ENCODE measurements at regions not wholly inside any gene's neighbourhood (a gene's known extent, or its start where the extent isn't known, plus 50 kb on each side); places are given as distances from the start of the nearest gene placed in this dataset.

GRCh38 chr18:78770823-78771139 is 208.8 kb upstream of the SALL3 start:
- Histone ChIP-seq H3K36me3 (ENCODE audit: control insufficient read depth in 1 of 2, insufficient read depth in 2 of 2, low read length in 2 of 2) (no peaks in the 10 kb centered on the region), H3K4me1 (ENCODE audit: control insufficient read depth in 1 of 2, insufficient read depth in 2 of 2, low read length in 2 of 2) (no peaks in the 10 kb centered on the region), H3K27ac (ENCODE audit: low read depth, low read length) (no peak overlapping the region), H3K27me3 (ENCODE audit: control insufficient read depth in 1 of 2, insufficient read depth in 2 of 2, low read length in 2 of 2) (no peaks in the 10 kb centered on the region), H3K9me3 (ENCODE audit: control insufficient read depth in 1 of 2, low read length in 2 of 2) (no peaks in the 10 kb centered on the region), H3K9ac (ENCODE audit: low read depth in 1 of 2, low read length in 2 of 2) (no peak overlapping the region), H3K4me3 (ENCODE audit: low read depth in 1 of 2, low read length in 2 of 2) (no peak overlapping the region)

DNA sequence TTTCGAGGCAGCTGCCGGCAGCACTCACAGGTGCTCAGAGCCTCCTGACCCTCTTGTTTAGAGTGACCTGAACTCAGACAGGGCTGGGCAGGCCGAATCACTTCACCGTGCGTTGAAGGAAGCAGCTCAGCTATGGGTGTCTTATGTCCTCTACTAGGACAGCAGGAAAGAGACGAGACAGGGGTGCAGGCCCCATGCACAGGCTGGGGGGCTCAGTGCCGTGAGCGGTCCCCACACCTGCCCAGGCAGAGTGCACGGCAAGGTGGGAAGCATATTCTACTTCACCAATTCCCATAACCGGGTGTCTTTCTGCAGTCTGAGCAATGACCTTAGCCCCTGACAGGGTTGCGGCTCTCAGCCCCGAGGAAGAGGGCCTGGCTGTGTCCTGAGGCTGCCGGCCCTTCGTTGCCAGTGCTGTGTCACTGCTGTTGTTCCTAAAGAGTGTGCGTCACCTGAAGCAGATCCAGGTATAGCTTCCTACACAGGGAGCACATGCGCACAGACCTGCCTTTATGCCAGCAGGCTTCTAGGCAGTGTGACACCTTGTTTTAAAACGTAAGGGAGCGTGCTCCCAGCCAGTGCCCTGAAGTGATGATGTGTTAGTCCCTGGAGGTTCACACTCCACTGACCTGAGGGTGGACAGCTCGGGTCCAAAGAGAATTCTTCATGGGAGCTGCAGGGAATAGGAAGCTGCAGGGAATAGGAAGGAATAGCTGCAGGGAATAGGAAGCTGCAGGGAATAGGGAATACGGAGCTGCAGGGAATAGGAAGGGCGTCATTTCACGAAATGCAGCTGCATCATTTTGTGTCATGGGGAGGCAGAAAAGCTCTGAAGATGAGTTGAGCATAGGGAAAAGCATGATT is 207.9 kb upstream of the SALL3 start:
- Histone ChIP-seq H3K4me1 (ENCODE audit: control insufficient read depth in 1 of 2, insufficient read depth in 2 of 2, low read length in 2 of 2) (no peaks in the 10 kb centered on the region), H3K9me3 (ENCODE audit: control insufficient read depth in 1 of 2, low read length in 2 of 2) (no peaks in the 10 kb centered on the region), H3K27me3 (ENCODE audit: control insufficient read depth in 1 of 2, insufficient read depth in 2 of 2, low read length in 2 of 2) (no peaks in the 10 kb centered on the region), H3K4me3 (ENCODE audit: low read depth in 1 of 2, low read length in 2 of 2) (no peak overlapping the region), H3K36me3 (ENCODE audit: control insufficient read depth in 1 of 2, insufficient read depth in 2 of 2, low read length in 2 of 2) (no peaks in the 10 kb centered on the region), H3K27ac (ENCODE audit: low read depth, low read length) (no peak overlapping the region), H3K9ac (ENCODE audit: low read depth in 1 of 2, low read length in 2 of 2) (no peak overlapping the region)

DNA sequence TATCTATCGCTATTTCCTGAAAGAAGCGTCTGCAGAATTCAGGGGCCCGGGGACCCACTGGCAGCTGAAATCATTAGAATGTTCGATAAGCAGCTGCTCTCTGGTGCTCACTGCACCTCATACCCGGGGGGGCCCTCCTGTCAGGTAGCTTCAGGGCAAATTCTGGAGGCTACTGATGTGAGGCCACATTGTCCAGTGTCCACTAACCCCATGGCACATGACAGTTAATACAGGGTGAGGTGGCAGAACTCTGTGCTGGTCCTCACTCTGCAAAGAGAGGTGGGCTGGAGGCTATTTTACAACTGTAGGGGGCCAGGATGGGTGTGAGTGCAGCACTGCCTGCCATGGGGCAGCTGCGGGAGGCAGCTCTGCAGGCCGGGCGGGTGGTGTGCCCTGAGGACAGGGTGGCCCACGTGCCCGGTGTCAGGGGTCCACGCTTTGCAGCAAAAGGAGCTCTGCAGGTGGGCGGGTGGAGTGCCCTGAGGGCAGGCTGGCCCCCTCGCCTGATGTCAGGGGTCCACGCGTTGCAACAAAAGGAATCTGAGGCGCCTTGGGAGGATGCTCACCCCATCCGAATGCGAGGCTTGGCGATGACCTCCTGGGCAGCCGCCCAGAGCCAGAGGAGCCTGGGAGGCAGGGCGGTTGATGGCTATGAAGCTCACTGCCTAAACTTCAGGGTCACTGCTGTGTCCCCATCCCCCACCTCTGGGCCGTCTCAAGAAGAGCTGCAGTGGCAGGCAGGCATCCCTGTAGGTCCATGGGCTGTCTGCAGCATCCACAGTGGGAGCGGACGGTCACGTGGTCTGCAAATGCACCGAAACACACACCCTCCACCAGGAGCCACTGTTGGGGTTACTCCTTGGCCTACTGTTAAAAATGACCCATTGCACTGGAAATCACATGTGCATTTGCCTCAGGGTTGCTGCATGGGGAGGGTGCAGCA is 207.0 kb upstream of the SALL3 start:
- no peaks in the 10 kb centered on the region for H3K27me3 ChIP-seq (ENCODE audit: control insufficient read depth in 1 of 2, insufficient read depth in 2 of 2, low read length in 2 of 2)
- no peak overlapping the region for H3K27ac ChIP-seq (ENCODE audit: low read depth, low read length)
- no peak overlapping the region for H3K4me3 ChIP-seq (ENCODE audit: low read depth in 1 of 2, low read length in 2 of 2)
- H3K4me1 ChIP-seq (ENCODE audit: control insufficient read depth in 1 of 2, insufficient read depth in 2 of 2, low read length in 2 of 2) = no peaks in the 10 kb centered on the region
- no peak overlapping the region for H3K9ac ChIP-seq (ENCODE audit: low read depth in 1 of 2, low read length in 2 of 2)
- no peaks in the 10 kb centered on the region for H3K9me3 ChIP-seq (ENCODE audit: control insufficient read depth in 1 of 2, low read length in 2 of 2)
- H3K36me3 ChIP-seq (ENCODE audit: control insufficient read depth in 1 of 2, insufficient read depth in 2 of 2, low read length in 2 of 2) = no peaks in the 10 kb centered on the region

DNA sequence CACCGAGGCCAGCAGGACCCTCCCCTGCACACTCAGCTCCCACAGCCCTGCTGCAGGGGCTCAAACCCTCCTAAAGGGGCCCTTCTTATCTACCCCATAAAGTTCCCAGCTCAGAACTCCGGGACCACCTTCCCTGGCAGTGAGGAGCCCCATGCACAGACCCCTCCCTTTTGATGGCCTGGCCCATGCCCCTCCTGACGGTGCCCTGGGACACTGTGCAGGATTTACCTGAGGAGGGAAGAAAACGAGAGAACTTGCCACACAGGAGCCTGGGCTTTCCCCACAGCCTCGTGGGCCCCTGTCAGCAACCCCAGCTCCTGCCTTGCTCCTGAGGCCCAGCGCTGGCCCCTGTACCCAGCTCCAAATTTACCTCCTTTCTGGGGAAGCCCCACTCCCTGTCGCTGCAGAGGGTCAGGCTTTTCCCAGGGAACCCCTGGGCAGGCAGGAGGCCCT is 206.3 kb upstream of the SALL3 start:
- H3K9ac ChIP-seq (ENCODE audit: low read depth in 1 of 2, low read length in 2 of 2) = no peak overlapping the region
- no peaks in the 10 kb centered on the region for H3K9me3 ChIP-seq (ENCODE audit: control insufficient read depth in 1 of 2, low read length in 2 of 2)
- no peaks in the 10 kb centered on the region for H3K27me3 ChIP-seq (ENCODE audit: control insufficient read depth in 1 of 2, insufficient read depth in 2 of 2, low read length in 2 of 2)
- no peak overlapping the region for H3K4me3 ChIP-seq (ENCODE audit: low read depth in 1 of 2, low read length in 2 of 2)
- H3K27ac ChIP-seq (ENCODE audit: low read depth, low read length) = no peak overlapping the region
- H3K4me1 ChIP-seq (ENCODE audit: control insufficient read depth in 1 of 2, insufficient read depth in 2 of 2, low read length in 2 of 2) = no peaks in the 10 kb centered on the region
- no peaks in the 10 kb centered on the region for H3K36me3 ChIP-seq (ENCODE audit: control insufficient read depth in 1 of 2, insufficient read depth in 2 of 2, low read length in 2 of 2)

GRCh38 chr18:78773819-78774218 is 205.8 kb upstream of the SALL3 start:
- Histone ChIP-seq H3K9me3 (ENCODE audit: control insufficient read depth in 1 of 2, low read length in 2 of 2) (no peaks in the 10 kb centered on the region), H3K27ac (ENCODE audit: low read depth, low read length) (no peak overlapping the region), H3K9ac (ENCODE audit: low read depth in 1 of 2, low read length in 2 of 2) (no peak overlapping the region), H3K4me1 (ENCODE audit: control insufficient read depth in 1 of 2, insufficient read depth in 2 of 2, low read length in 2 of 2) (no peaks in the 10 kb centered on the region), H3K27me3 (ENCODE audit: control insufficient read depth in 1 of 2, insufficient read depth in 2 of 2, low read length in 2 of 2) (no peaks in the 10 kb centered on the region), H3K36me3 (ENCODE audit: control insufficient read depth in 1 of 2, insufficient read depth in 2 of 2, low read length in 2 of 2) (no peaks in the 10 kb centered on the region), H3K4me3 (ENCODE audit: low read depth in 1 of 2, low read length in 2 of 2) (no peak overlapping the region)

GRCh38 chr18:78774741-78775141 is 204.9 kb upstream of the SALL3 start:
- Histone ChIP-seq H3K27ac (ENCODE audit: low read depth, low read length) (no peak overlapping the region), H3K9me3 (ENCODE audit: control insufficient read depth in 1 of 2, low read length in 2 of 2) (no peaks in the 10 kb centered on the region), H3K4me1 (ENCODE audit: control insufficient read depth in 1 of 2, insufficient read depth in 2 of 2, low read length in 2 of 2) (no peaks in the 10 kb centered on the region), H3K36me3 (ENCODE audit: control insufficient read depth in 1 of 2, insufficient read depth in 2 of 2, low read length in 2 of 2) (no peaks in the 10 kb centered on the region), H3K27me3 (ENCODE audit: control insufficient read depth in 1 of 2, insufficient read depth in 2 of 2, low read length in 2 of 2) (no peaks in the 10 kb centered on the region), H3K4me3 (ENCODE audit: low read depth in 1 of 2, low read length in 2 of 2) (no peak overlapping the region), H3K9ac (ENCODE audit: low read depth in 1 of 2, low read length in 2 of 2) (no peak overlapping the region)

- Histone ChIP-seq H3K4me1 (ENCODE audit: control insufficient read depth in 1 of 2, insufficient read depth in 2 of 2, low read length in 2 of 2) (no peaks in the 10 kb centered on the region), H3K36me3 (ENCODE audit: control insufficient read depth in 1 of 2, insufficient read depth in 2 of 2, low read length in 2 of 2) (no peaks in the 10 kb centered on the region), H3K9ac (ENCODE audit: low read depth in 1 of 2, low read length in 2 of 2) (no peak overlapping the region), H3K27ac (ENCODE audit: low read depth, low read length) (no peak overlapping the region), H3K4me3 (ENCODE audit: low read depth in 1 of 2, low read length in 2 of 2) (no peak overlapping the region), H3K9me3 (ENCODE audit: control insufficient read depth in 1 of 2, low read length in 2 of 2) (no peaks in the 10 kb centered on the region), H3K27me3 (ENCODE audit: control insufficient read depth in 1 of 2, insufficient read depth in 2 of 2, low read length in 2 of 2) (no peaks in the 10 kb centered on the region)
Measured at GRCh38 chr18:78776151-78776550, 203.5 kb upstream of the SALL3 start.

GRCh38 chr18:78776706-78777285 is 202.8 kb upstream of the SALL3 start:
- Histone ChIP-seq H3K36me3 (ENCODE audit: control insufficient read depth in 1 of 2, insufficient read depth in 2 of 2, low read length in 2 of 2) (no peaks in the 10 kb centered on the region), H3K4me3 (ENCODE audit: low read depth in 1 of 2, low read length in 2 of 2) (no peak overlapping the region), H3K27ac (ENCODE audit: low read depth, low read length) (no peak overlapping the region), H3K27me3 (ENCODE audit: control insufficient read depth in 1 of 2, insufficient read depth in 2 of 2, low read length in 2 of 2) (no peaks in the 10 kb centered on the region), H3K4me1 (ENCODE audit: control insufficient read depth in 1 of 2, insufficient read depth in 2 of 2, low read length in 2 of 2) (no peaks in the 10 kb centered on the region), H3K9me3 (ENCODE audit: control insufficient read depth in 1 of 2, low read length in 2 of 2) (no peaks in the 10 kb centered on the region), H3K9ac (ENCODE audit: low read depth in 1 of 2, low read length in 2 of 2) (no peak overlapping the region)

- no peaks in the 10 kb centered on the region for H3K4me1 ChIP-seq (ENCODE audit: control insufficient read depth in 1 of 2, insufficient read depth in 2 of 2, low read length in 2 of 2)
- no peaks in the 10 kb centered on the region for H3K36me3 ChIP-seq (ENCODE audit: control insufficient read depth in 1 of 2, insufficient read depth in 2 of 2, low read length in 2 of 2)
- H3K27me3 ChIP-seq (ENCODE audit: control insufficient read depth in 1 of 2, insufficient read depth in 2 of 2, low read length in 2 of 2) = no peaks in the 10 kb centered on the region
- H3K4me3 ChIP-seq (ENCODE audit: low read depth in 1 of 2, low read length in 2 of 2) = no peak overlapping the region
- H3K27ac ChIP-seq (ENCODE audit: low read depth, low read length) = no peak overlapping the region
- no peak overlapping the region for H3K9ac ChIP-seq (ENCODE audit: low read depth in 1 of 2, low read length in 2 of 2)
- H3K9me3 ChIP-seq (ENCODE audit: control insufficient read depth in 1 of 2, low read length in 2 of 2) = no peaks in the 10 kb centered on the region
Measured at GRCh38 chr18:78777992-78778391, 201.6 kb upstream of the SALL3 start.

- H3K9ac ChIP-seq (ENCODE audit: low read depth in 1 of 2, low read length in 2 of 2) = no peak overlapping the region
- no peak overlapping the region for H3K27ac ChIP-seq (ENCODE audit: low read depth, low read length)
- no peak overlapping the region for H3K4me3 ChIP-seq (ENCODE audit: low read depth in 1 of 2, low read length in 2 of 2)
- H3K36me3 ChIP-seq (ENCODE audit: control insufficient read depth in 1 of 2, insufficient read depth in 2 of 2, low read length in 2 of 2) = no peaks in the 10 kb centered on the region
- no peaks in the 10 kb centered on the region for H3K9me3 ChIP-seq (ENCODE audit: control insufficient read depth in 1 of 2, low read length in 2 of 2)
- no peaks in the 10 kb centered on the region for H3K27me3 ChIP-seq (ENCODE audit: control insufficient read depth in 1 of 2, insufficient read depth in 2 of 2, low read length in 2 of 2)
- no peaks in the 10 kb centered on the region for H3K4me1 ChIP-seq (ENCODE audit: control insufficient read depth in 1 of 2, insufficient read depth in 2 of 2, low read length in 2 of 2)
Measured at GRCh38 chr18:78778651-78779050, 201.0 kb upstream of the SALL3 start.

Data from duodenal mucosa (tissue), 2 donors.